Uterus (tissue), 3 donors: ENCODE measurements at regions not wholly inside any gene's neighbourhood (a gene's known extent, or its start where the extent isn't known, plus 50 kb on each side); places are given as distances from the start of the nearest gene placed in this dataset.

Source experiments
- DNase-seq, 2 donors: peaks; one replicate each; pipeline ENCODE4 v3.0.0-alpha.2; 2019 to 2020
- H3K27ac ChIP-seq, 2 donors: fragments of 200-600 bp; sonication (generic); 1 replicate in 1 of 2; 2 replicates in 1 of 2; pipeline ENCODE4 v1.5.1; 2016 to 2018
- H3K27me3 ChIP-seq, 2 donors: fragments of 200-600 bp; sonication (generic); one replicate each; pipeline ENCODE4 v1.5.1; 2018 to 2019; ENCODE audit warnings: control low read depth in 1 of 2
- H3K36me3 ChIP-seq, 2 donors: fragments of 200-600 bp; sonication (generic); one replicate each; pipeline ENCODE4 v1.5.1; 2019; ENCODE audit warnings: control low read depth in 1 of 2
- H3K4me1 ChIP-seq, 2 donors: fragments of 200-600 bp; sonication (generic); one replicate each; pipeline ENCODE4 v1.5.1; 2018 to 2019; ENCODE audit warnings: control low read depth in 1 of 2
- H3K4me3 ChIP-seq, 2 donors: fragments of 200-600 bp; sonication (generic); 1 replicate in 1 of 2; 2 replicates in 1 of 2; pipeline ENCODE4 v1.5.1; 2018 to 2019; ENCODE audit warnings: mild to moderate bottlenecking in 1 of 2
- H3K9me3 ChIP-seq, 2 donors: fragments of 200-600 bp; sonication (generic); one replicate each; pipeline ENCODE4 v1.5.1; 2019; ENCODE audit warnings: control low read depth in 1 of 2
- CTCF ChIP-seq, 4 experiments: fragments of 200-600 bp in 2 of 4; fragments of 450-650 bp in 2 of 4; sonication (generic) in 2 of 4; IDR thresholded peaks; one replicate each; pipeline ENCODE4 v1.5.1; 2016 to 2019; ENCODE audit warnings: antibody characterized with exemption in 4 of 4, mild to moderate bottlenecking in 2 of 4, moderate library complexity in 1 of 4
- POLR2A ChIP-seq, 2 donors: fragments of 450-650 bp; IDR thresholded peaks; one replicate each; pipeline ENCODE4 v1.6.1; 2016; ENCODE audit warnings: antibody characterized with exemption in 2 of 2, mild to moderate bottlenecking in 1 of 2, moderate library complexity in 1 of 2
- intact Hi-C: fragments of 100-400 bp; cut with DNase I; formaldehyde crosslinking; loops from one replicate; pipeline ENCODE4 v1.15.1; 2023; ENCODE audit warnings: low total_unique reads
- donor health status: DM: yes; HTN: yes; CAD: no.

DNA sequence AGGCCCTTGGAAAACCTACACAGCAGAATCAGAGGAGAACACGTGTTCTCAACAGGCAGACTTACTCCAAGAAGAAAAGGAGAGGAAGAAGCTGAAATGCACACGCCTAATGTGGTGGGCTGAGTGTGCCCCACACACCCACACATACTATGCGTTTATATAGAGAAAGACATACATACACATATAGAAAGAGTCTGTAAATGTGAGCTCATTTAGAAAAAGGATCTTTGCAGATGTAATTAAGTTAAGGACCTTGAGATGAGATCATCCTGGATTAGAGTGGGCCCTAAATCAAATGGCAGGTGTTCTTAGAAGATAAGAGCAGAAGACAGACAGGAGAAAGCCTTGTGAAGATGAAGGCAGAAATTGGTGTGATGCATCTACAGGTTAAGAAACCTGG is 87.2 kb upstream of the KLF3 start:
- H3K36me3 ChIP-seq, result no peaks in the 10 kb centered on the region
- H3K9me3 ChIP-seq, result no peaks in the 10 kb centered on the region
- no peaks in the 10 kb centered on the region for H3K4me1 ChIP-seq
- no peak for TF ChIP-seq CTCF (IDR thresholded peaks at IDR 0.05)
- no peak for TF ChIP-seq POLR2A (IDR thresholded peaks at IDR 0.05)
- H3K4me3 ChIP-seq, result no peak overlapping the region
- intact Hi-C loops, result no loop called here
- no peak for DNase-seq
- no peak overlapping the region for H3K27ac ChIP-seq
- H3K27me3 ChIP-seq, result no peaks in the 10 kb centered on the region

DNA sequence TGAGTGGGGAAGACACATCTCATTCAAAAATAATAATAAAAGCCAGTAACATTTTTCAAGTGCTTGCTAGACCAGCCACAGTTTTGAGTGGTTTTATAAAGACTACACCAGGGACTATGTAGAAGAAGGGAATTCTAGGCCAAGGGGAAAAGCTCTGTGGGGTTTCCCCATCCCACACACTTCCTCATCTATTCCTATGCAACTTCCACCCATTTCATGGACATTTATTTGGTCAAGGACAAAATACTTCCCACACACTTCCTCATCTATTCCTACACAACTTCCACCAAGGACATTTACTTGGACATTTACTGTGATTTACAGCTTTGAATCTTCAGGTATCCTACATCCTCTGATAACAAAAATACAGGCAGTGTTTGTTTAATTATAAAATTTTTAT is 86.5 kb upstream of the KLF3 start:
- H3K4me3 ChIP-seq, result no peak overlapping the region
- H3K36me3 ChIP-seq, result no peaks in the 10 kb centered on the region
- TF ChIP-seq CTCF (IDR thresholded peaks at IDR 0.05), result no peak
- no peak for TF ChIP-seq POLR2A (IDR thresholded peaks at IDR 0.05)
- H3K27ac ChIP-seq, result no peak overlapping the region
- no peaks in the 10 kb centered on the region for H3K4me1 ChIP-seq
- H3K27me3 ChIP-seq, result no peaks in the 10 kb centered on the region
- intact Hi-C loops, result no loop called here
- H3K9me3 ChIP-seq, result no peaks in the 10 kb centered on the region
- no peak for DNase-seq

GRCh38 chr4:38581426-38582106 is 82.4 kb upstream of the KLF3 start:
- TF ChIP-seq CTCF (IDR thresholded peaks at IDR 0.05) (no peak), POLR2A (IDR thresholded peaks at IDR 0.05) (no peak)
- no peaks in the 10 kb centered on the region for H3K9me3 ChIP-seq
- no peaks in the 10 kb centered on the region for H3K27me3 ChIP-seq
- H3K27ac ChIP-seq, result no peak overlapping the region
- DNase-seq, result no peak
- intact Hi-C loops, result no loop called here
- no peaks in the 10 kb centered on the region for H3K36me3 ChIP-seq
- no peak overlapping the region for H3K4me3 ChIP-seq
- H3K4me1 ChIP-seq, result no peaks in the 10 kb centered on the region

DNA sequence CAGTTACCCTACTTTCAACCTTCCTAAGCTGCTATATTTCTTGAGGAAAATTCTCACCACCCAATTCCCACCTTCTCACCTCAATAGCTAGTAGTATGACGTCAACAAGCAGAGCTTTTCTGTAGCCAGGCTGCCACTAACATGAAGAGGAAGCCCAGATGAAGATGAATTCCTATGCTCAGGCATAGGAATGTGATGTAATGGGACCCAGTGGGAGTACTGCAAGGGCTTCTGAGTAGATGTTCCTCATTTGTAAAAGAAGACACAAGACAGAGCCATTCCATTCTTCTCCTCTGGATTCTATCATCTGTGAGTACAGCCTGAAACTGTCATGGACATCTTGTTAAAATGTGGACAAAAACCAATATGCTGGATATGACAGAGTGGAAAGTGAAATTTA is 81.6 kb upstream of the KLF3 start:
- DNase-seq, result no peak
- Histone ChIP-seq H3K4me1 (no peaks in the 10 kb centered on the region), H3K9me3 (no peaks in the 10 kb centered on the region), H3K4me3 (no peak overlapping the region), H3K27ac (no peak overlapping the region), H3K36me3 (no peaks in the 10 kb centered on the region), H3K27me3 (no peaks in the 10 kb centered on the region)
- intact Hi-C loops, result no loop called here
- no peak for TF ChIP-seq CTCF (IDR thresholded peaks at IDR 0.05)
- no peak for TF ChIP-seq POLR2A (IDR thresholded peaks at IDR 0.05)

GRCh38 chr4:38582889-38583470 is 81.0 kb upstream of the KLF3 start:
- Histone ChIP-seq H3K36me3 (no peaks in the 10 kb centered on the region), H3K9me3 (no peaks in the 10 kb centered on the region), H3K27ac (no peak overlapping the region), H3K27me3 (no peaks in the 10 kb centered on the region), H3K4me1 (no peaks in the 10 kb centered on the region), H3K4me3 (no peak overlapping the region)
- intact Hi-C loops, result no loop called here
- TF ChIP-seq POLR2A (IDR thresholded peaks at IDR 0.05), result no peak
- no peak for DNase-seq
